GM12873 (cell line): ENCODE measurements at regions not wholly inside any gene's neighbourhood (a gene's known extent, or its start where the extent isn't known, plus 50 kb on each side); places are given as distances from the start of the nearest gene placed in this dataset.

Experiments used
- CTCF ChIP-seq: IDR thresholded peaks from 2 replicates; pipeline ENCODE4 v1.5.1; 2012; ENCODE audit warnings: low read depth, mild to moderate bottlenecking, moderate library complexity, low read length, control low read depth; ENCODE audit not compliant: insufficient read depth; ENCODE audit errors: missing control alignments

GRCh38 chr7:12909483-12909882 lies 222.1 kb downstream of the ARL4A start:
- no peak for TF ChIP-seq CTCF

GRCh38 chr7:12911053-12911452 lies 223.6 kb downstream of the ARL4A start:
- no peak for TF ChIP-seq CTCF

- TF ChIP-seq CTCF = no peak
Observed at GRCh38 chr7:12913002-12913401, 225.6 kb downstream of the ARL4A start.

GRCh38 chr7:12917801-12918200 lies 230.4 kb downstream of the ARL4A start:
- TF ChIP-seq CTCF = no peak

- no peak for TF ChIP-seq CTCF
Observed at GRCh38 chr7:12921751-12922345, 234.4 kb downstream of the ARL4A start.

- no peak for TF ChIP-seq CTCF
Observed at GRCh38 chr7:12923971-12924370, 236.5 kb downstream of the ARL4A start.

GRCh38 chr7:12926206-12926605 lies 238.8 kb downstream of the ARL4A start:
- TF ChIP-seq CTCF = no peak
